Natural killer cell (primary cell): ENCODE measurements at regions not wholly inside any gene's neighbourhood (a gene's known extent, or its start where the extent isn't known, plus 50 kb on each side); places are given as distances from the start of the nearest gene placed in this dataset.

Experiments used
- ATAC-seq, 3 donors: fragments of 150-1000 bp in 2 of 3; fragments of 200-7000 bp in 1 of 3; cut with Tn5 transposase; 1 replicate in 1 of 3; 2 replicates in 2 of 3; pipeline ENCODE4 v1.10.0; 2021; ENCODE audit warnings: mild to moderate bottlenecking in 2 of 3, moderate library complexity in 2 of 3
- DNase-seq, 2 donors: peaks; one replicate each; pipeline versions ENCODE4 v3.0.0 to v3.0.0-alpha.2; 2013 to 2021; ENCODE audit warnings: mixed read lengths in 1 of 2
- H3K27ac ChIP-seq: one replicate; pipeline ENCODE4 v1.5.1; 2013; ENCODE audit warnings: mild to moderate bottlenecking, low read length
- H3K27me3 ChIP-seq: one replicate; pipeline ENCODE4 v1.6.1; 2013; ENCODE audit warnings: low read length; ENCODE audit not compliant: control insufficient read depth, insufficient read depth
- H3K36me3 ChIP-seq: one replicate; pipeline ENCODE4 v1.6.1; 2013; ENCODE audit warnings: low read length; ENCODE audit not compliant: control insufficient read depth, insufficient read depth
- H3K4me1 ChIP-seq: one replicate; pipeline ENCODE4 v1.6.1; 2013; ENCODE audit warnings: low read length; ENCODE audit not compliant: control insufficient read depth, insufficient read depth
- H3K4me3 ChIP-seq: one replicate; pipeline ENCODE4 v1.5.1; 2013; ENCODE audit warnings: low read length
- H3K9me3 ChIP-seq: one replicate; pipeline ENCODE4 v1.6.1; 2013; ENCODE audit warnings: low read length; ENCODE audit not compliant: control insufficient read depth, insufficient read depth
- H3K27ac Mint-ChIP-seq, 2 donors: one replicate each; pipeline ENCODE4 v1.8.0; 2022; ENCODE audit warnings: mild to moderate bottlenecking in 2 of 2, mixed read lengths in 2 of 2, moderate library complexity in 1 of 2
- H3K27me3 Mint-ChIP-seq, 2 donors: one replicate each; pipeline ENCODE4 v1.8.0; 2022; ENCODE audit warnings: low read depth in 2 of 2, mixed read lengths in 2 of 2
- H3K36me3 Mint-ChIP-seq: one replicate; pipeline ENCODE4 v1.8.0; 2022; ENCODE audit warnings: mixed read lengths
- H3K4me1 Mint-ChIP-seq, 2 donors: one replicate each; pipeline ENCODE4 v1.8.0; 2022; ENCODE audit warnings: mixed read lengths in 2 of 2
- H3K4me3 Mint-ChIP-seq: one replicate; pipeline ENCODE4 v1.8.0; 2022; ENCODE audit warnings: mild to moderate bottlenecking, moderate library complexity, mixed read lengths
- H3K9me3 Mint-ChIP-seq, 2 donors: one replicate each; pipeline ENCODE4 v1.8.0; 2022; ENCODE audit warnings: mixed read lengths in 2 of 2
- CTCF ChIP-seq: fragments of 200-600 bp; IDR thresholded peaks from one replicate; pipeline ENCODE4 v1.8.0; 2022; ENCODE audit warnings: antibody characterized with exemption
- WGBS: methylation state at CpG from one replicate; pipeline ENCODE4 v1.1.7; 2013; ENCODE audit warnings: missing lambda C conversion rate; ENCODE audit not compliant: insufficient coverage; 5-methylcytosine and 5-hydroxymethylcytosine counted together
- intact Hi-C: fragments of 100-400 bp; cut with micrococcal nuclease; formaldehyde crosslinking; loops from one replicate; pipeline ENCODE4 v1.14.2; 2022

DNA sequence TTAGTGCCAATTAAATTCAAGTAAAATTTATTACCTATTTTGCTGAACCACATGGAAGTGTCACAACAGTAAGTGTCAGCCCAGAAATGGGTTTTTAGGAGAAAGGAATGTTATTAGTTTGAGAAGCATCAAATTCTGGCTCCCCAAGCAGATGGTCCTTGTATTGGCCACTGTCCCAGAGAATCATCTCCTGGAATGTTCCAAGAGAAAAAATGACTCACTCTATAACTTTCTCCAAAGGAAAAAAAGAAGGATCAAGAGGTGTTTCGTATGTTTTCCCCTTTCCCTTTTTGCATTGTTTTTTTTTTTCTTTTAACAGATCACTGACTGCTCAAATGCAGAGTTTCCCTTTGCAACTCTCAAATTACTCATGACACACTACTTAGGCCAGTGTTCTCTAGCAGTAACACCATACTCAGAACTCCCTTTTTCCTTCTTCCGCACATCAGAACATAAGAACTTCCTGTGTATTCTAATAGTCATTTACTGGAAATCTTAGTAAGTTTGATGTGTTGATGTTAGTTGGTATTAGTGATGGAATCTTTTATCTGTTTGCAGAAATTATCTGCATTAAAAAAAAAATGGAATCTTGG, 390.3 kb downstream of the GPD2 start:
- no peaks in the 10 kb centered on the region for H3K27me3 Mint-ChIP-seq
- no peaks in the 10 kb centered on the region for H3K27me3 ChIP-seq
- intact Hi-C loops, result no loop called here
- peaks cover 3% of the 10 kb centered on the region for H3K9me3 ChIP-seq
- DNase-seq (no peak), ATAC-seq (no peak)
- H3K4me1 ChIP-seq, result no peaks in the 10 kb centered on the region
- H3K4me3 ChIP-seq, result no peak overlapping the region
- no peak overlapping the region for H3K27ac Mint-ChIP-seq
- 86% methylated on average over 1 of the region's 2 CpGs for WGBS
- no peaks in the 10 kb centered on the region for H3K4me1 Mint-ChIP-seq
- no peak for TF ChIP-seq CTCF
- no peak overlapping the region for H3K4me3 Mint-ChIP-seq
- H3K36me3 Mint-ChIP-seq, result no peaks in the 10 kb centered on the region
- no peaks in the 10 kb centered on the region for H3K36me3 ChIP-seq
- H3K27ac ChIP-seq, result no peak overlapping the region
- peaks cover 5 to 11% of the 10 kb centered on the region in 2 donors for H3K9me3 Mint-ChIP-seq

GRCh38 chr2:156834431-156834830, 398.3 kb downstream of the GPD2 start:
- WGBS, result 86% methylated on average over 1 of the region's 1 CpG
- Histone ChIP-seq H3K27me3 (no peaks in the 10 kb centered on the region), H3K4me3 (no peak overlapping the region), H3K27ac (no peak overlapping the region), H3K36me3 (no peaks in the 10 kb centered on the region), H3K4me1 (no peaks in the 10 kb centered on the region), H3K9me3 (no peaks in the 10 kb centered on the region)
- ATAC-seq (no peak), DNase-seq (no peak)
- no peaks in the 10 kb centered on the region for H3K36me3 Mint-ChIP-seq
- intact Hi-C loops, result no loop called here
- peaks cover 10 to 13% of the 10 kb centered on the region in 2 donors for H3K9me3 Mint-ChIP-seq
- TF ChIP-seq CTCF, result no peak
- no peak overlapping the region for H3K4me3 Mint-ChIP-seq
- no peak overlapping the region for H3K27ac Mint-ChIP-seq
- no peaks in the 10 kb centered on the region for H3K27me3 Mint-ChIP-seq
- no peaks in the 10 kb centered on the region for H3K4me1 Mint-ChIP-seq

DNA sequence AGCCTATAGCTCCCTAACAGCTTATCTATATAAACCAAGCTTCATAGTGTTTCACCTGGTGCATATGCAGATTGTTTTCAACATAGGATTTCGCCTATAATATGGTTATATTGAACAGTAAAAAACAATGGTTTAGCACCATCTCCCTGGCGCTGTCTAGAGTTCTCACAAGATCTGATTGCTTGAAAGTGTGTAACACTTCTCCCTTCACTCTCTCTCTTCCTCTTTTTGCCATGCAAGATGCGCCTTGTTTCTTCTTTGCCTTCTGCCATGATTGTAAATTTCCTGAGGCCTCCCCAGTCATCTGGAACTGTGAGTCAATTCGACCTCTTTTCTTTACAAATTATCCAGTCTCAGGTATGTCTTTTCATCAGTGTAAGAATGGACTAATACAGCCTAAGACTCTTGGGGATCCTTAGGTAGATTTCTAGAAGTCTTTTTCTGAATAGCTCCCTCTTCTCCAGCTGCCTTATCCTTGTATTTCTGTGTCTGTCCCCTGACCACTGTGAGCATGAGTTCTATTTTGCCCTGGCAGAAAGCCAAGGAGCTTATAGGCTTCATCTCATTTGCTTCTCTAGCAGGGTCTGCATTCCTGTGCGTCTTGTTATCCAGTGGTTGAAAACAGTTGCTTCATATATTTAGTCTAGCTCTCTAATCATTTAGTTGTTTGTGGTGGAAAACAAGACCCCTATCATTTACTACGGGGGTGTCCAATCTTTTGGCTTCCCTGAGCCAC, 401.6 kb downstream of the GPD2 start:
- DNase-seq (no peak), ATAC-seq (no peak)
- 72% methylated on average over 3 of the region's 6 CpGs for WGBS
- Mint-ChIP-seq H3K27me3 (no peaks in the 10 kb centered on the region), H3K4me1 (no peaks in the 10 kb centered on the region), H3K9me3 (peaks cover 5 to 6% of the 10 kb centered on the region in 2 donors), H3K27ac (no peak overlapping the region), H3K36me3 (no peaks in the 10 kb centered on the region), H3K4me3 (no peak overlapping the region)
- intact Hi-C loops, result no loop called here
- no peak for TF ChIP-seq CTCF
- Histone ChIP-seq H3K27ac (no peak overlapping the region), H3K4me1 (no peaks in the 10 kb centered on the region), H3K27me3 (no peaks in the 10 kb centered on the region), H3K4me3 (no peak overlapping the region), H3K36me3 (no peaks in the 10 kb centered on the region), H3K9me3 (no peaks in the 10 kb centered on the region)

- H3K36me3 Mint-ChIP-seq, result no peaks in the 10 kb centered on the region
- no peak overlapping the region for H3K4me3 Mint-ChIP-seq
- no peak for DNase-seq
- Histone ChIP-seq H3K9me3 (no peaks in the 10 kb centered on the region), H3K27me3 (no peaks in the 10 kb centered on the region), H3K4me3 (no peak overlapping the region), H3K27ac (no peak overlapping the region), H3K36me3 (no peaks in the 10 kb centered on the region), H3K4me1 (no peaks in the 10 kb centered on the region)
- no peak for TF ChIP-seq CTCF
- ATAC-seq, result no peak
- no peaks in the 10 kb centered on the region for H3K27me3 Mint-ChIP-seq
- intact Hi-C loops, result no loop called here
- no peak overlapping the region for H3K27ac Mint-ChIP-seq
- no CpG with 5 or more reads among the region's 3 CpGs for WGBS
- H3K9me3 Mint-ChIP-seq, result peaks cover 5 to 6% of the 10 kb centered on the region in 2 donors
- no peaks in the 10 kb centered on the region for H3K4me1 Mint-ChIP-seq
These were observed 405.1 kb downstream of the GPD2 start for GRCh38 chr2:156841321-156841720.
